ENCODE measurements at regions not wholly inside any gene's neighbourhood (a gene's known extent, or its start where the extent isn't known, plus 50 kb on each side); places are given as distances from the start of the nearest gene placed in this dataset.

DNA sequence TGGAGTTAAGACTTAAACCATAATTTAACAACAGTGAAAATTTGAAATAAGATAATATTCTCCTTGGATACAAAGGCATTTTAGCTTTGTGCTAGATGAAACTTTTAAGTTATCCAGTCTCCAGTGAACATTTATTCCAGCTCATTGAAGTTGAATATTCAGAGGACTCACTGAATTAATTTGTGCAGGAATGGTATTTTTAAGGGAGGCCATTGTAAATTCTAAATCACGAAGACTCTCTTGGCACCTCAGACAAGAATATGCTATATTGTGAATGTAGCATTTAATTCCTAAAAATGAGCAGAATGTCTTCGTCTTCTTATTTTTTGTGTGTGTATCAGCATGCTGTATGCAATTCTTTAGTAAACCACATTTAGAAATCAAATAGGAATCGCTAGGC, 731.7 kb upstream of the RAB6C start:
- DNase-seq = no peak

DNA sequence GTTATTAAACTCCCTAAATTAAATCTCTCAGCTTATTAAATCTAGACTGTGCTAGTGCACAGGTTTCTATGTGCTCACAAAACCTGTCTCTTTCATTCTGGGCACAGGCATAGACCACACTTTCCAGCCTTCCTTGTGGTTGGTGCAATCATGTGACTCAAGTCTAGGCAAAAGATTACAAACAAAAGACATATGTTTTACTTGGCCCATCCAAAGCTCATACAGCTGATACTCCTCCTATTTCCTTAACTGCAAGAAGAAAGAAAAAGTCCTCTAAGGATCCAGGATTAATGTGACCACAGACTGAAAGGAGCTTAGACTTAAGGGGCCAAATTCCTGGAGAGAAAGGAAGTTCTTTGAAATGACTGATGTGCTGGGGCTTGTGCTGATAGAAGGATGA, 731.3 kb upstream of the RAB6C start:
- no peak for DNase-seq

GRCh38 chr2:129252781-129253460, 726.5 kb upstream of the RAB6C start:
- DNase-seq = no peak

- DNase-seq = no peak
These were observed 726.0 kb upstream of the RAB6C start for GRCh38 chr2:129253461-129253812.

GRCh38 chr2:129254718-129255117, 724.7 kb upstream of the RAB6C start:
- DNase-seq = no peak

DNA sequence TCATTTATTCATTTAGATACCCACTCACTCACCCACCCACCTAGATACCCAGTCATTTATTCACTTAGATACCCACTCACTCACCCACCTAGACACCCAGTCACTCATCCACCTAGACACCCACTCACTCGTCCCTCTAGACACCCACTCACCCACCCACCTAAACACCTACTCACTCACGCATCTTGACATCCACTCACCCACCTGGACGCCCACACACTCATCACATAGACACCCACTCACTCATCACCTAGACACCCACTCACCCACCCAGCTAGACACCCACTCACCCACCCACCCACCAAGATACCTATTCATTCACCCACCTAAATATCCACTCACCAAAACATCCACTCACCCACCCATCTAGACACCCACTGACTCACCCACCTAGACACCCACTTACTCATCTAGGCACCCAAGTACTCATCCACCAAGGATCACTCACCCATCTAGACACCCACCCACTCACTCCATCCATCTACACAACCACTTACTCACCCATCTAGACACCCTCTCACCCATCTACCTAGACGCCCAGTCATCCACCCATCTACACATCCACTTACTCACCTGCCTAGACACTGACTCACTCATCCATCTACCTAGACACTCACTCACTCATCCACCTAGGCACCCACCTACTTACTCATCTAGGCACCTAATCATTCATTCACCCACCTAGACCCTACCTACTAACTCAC, 723.7 kb upstream of the RAB6C start:
- DNase-seq = no peak

- DNase-seq = no peak
These were observed 722.8 kb upstream of the RAB6C start for GRCh38 chr2:129256642-129257041.

GRCh38 chr2:129262934-129263333, 716.5 kb upstream of the RAB6C start:
- no peak for DNase-seq

DNA sequence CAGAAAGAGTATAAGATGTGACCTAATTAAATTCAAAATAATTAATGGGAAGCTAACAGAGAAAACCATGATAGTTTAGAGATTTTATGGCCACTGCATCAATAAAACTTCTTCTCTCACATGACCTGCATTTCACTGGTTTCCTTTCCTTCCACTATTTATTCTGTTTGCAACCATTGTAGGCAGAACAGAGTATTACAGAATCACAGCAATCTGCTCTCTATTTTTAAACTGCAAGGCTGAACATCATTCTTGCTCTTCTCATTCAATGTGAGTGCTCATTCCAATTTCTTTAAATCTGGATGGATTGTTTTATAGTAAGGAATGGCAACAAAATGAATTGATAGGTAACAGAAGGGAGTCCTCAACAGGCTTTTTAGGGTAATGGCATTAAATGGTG, 715.5 kb upstream of the RAB6C start:
- no peak for DNase-seq

GRCh38 chr2:129267559-129267958, 711.9 kb upstream of the RAB6C start:
- DNase-seq = no peak

- no peak for DNase-seq
These were observed 706.0 kb upstream of the RAB6C start for GRCh38 chr2:129273266-129274037.

DNA sequence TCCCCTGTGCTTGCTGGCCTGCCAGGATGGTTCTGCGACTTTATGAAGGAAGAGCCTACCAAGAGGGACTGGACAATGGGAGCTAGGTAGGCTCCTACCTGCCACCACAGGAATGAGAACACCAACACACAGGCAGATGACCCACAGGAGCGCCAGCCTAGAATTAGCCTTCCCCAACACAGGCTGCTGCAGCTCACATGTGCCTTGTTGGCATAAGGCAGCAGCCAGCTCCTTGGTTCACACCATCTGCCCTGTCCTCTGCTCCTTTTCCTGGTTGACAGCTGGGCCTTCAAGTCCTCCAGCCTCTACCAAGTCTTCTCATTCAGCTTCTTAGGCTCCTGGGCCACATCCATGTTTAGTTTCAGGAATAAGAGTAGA, 705.4 kb upstream of the RAB6C start:
- DNase-seq = no peak

- DNase-seq = no peak
These were observed 704.5 kb upstream of the RAB6C start for GRCh38 chr2:129274918-129275317.

- no peak for DNase-seq
These were observed 703.8 kb upstream of the RAB6C start for GRCh38 chr2:129275706-129276105.

DNA sequence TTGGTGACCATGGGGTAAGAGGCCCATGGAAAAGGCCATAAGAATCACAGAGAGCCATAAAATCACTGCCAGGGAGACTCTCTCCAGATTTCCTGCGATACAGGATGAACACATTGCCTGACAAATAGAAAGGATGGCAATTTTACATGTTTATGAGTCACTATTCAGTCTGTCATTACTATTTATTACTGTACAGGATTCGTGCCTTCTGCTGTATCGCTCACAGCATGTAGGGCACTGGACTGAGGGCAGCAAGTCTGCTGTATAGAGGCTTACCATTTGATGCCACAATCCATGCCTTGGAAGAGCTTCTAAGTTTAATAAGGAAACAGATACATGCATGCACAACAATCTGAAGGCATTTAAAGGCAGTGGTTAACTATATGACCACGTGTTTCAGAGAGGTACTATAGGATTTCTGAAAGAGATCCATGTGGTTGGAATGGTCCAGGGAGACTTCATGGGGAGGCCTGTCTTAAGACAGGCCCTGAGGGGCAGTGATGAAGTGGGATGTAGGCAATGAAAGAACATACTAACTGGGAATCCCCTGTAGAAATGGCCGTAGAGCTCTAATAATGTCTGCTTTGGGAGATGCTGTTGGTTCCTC, 702.4 kb upstream of the RAB6C start:
- no peak for DNase-seq

DNA sequence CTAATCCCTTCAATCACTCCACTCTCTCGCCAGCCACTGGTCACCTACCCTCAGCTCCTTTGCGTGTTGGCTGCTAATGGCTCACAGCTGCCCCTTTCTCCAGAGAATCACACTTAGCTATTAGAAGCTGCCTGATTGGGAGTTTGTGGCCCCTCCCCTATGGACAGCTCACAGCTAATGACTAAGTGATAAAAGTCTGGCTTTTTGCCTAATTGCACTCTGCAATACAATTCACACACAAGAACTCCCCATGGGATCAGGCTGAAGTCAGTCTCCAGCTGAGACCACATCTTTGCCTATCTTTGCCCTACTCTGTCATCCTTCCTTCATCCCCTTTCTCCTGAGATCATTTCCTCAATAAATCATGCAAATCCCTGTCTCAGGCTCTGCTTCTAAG, 701.9 kb upstream of the RAB6C start:
- DNase-seq = no peak

- no peak for DNase-seq
These were observed 697.5 kb upstream of the RAB6C start for GRCh38 chr2:129281791-129282530.

DNA sequence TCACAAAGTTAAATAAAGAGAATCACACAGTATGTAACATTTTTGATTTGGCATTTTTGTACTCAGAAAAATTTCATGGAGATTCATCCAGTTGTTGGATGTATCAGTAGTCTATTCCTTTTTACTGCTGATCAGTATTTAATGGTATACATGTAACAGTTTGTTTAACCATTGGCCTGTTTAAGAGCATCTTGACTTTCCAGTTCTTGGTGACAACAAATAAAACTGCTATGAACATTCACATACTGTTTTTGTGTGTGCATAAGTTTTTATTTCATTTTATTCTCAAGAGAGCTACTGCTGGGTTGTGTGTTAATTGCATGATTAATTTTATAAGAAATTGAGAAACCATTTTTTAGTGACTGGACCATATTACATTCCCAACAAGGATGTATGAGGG, 694.5 kb upstream of the RAB6C start:
- DNase-seq = no peak

DNA sequence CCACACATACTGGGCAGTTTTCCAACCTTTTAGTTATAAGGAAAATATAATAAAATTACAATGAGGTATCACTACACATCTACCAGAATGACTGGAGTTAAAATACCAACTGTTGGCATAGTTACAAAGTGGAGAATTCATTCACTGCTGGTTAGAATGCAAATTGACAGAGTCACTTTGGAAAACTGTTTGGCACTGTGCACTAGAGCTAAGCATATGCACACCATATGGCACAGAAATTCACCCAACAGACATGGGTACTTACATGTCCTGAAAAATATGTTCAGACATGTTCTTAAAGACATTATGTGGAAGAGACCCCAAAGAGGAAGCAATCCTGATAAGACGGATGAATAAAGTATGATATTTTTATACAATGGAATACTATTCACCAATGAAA, 686.1 kb upstream of the RAB6C start:
- no peak for DNase-seq

GRCh38 chr2:129296396-129296795, 683.1 kb upstream of the RAB6C start:
- DNase-seq = no peak

GRCh38 chr2:129296806-129297205, 682.7 kb upstream of the RAB6C start:
- no peak for DNase-seq

GRCh38 chr2:129297430-129297829, 682.0 kb upstream of the RAB6C start:
- DNase-seq = no peak

DNA sequence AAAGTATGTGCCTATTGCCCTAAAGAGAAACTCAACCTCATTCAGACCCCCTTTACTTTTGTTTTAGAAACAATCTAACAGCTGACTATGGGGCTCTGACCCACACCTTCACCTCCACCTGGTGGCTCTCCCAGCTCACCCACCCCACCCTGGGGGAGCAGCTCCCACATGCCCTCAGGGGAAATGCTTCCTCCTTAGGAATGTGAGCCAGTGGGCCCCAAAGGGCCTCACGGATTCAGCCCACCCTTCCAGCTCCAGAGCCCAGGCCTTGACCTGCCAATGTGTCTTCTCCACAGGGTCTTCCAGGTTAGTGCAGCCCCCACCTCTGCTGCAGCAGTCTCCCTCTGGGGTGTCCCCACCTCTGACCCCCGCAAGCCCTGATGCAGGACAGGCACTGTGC, 680.1 kb upstream of the RAB6C start:
- DNase-seq = no peak

All from AML-193 (cell line).